ENCODE measurements at regions not wholly inside any gene's neighbourhood (a gene's known extent, or its start where the extent isn't known, plus 50 kb on each side); places are given as distances from the start of the nearest gene placed in this dataset.

GRCh38 chr1:190616235-190616634 is 138.6 kb upstream of the BRINP3 start:
- Histone ChIP-seq H3K18ac (ENCODE audit: low read depth in 1 of 2, low read length in 2 of 2) (no peak overlapping the region), H3K9me3 (ENCODE audit: control insufficient read depth, low read length) (peaks cover 5% of the 10 kb centered on the region), H2BK120ac (ENCODE audit: low read depth, low read length) (no peak overlapping the region), H2BK15ac (ENCODE audit: low read depth, poor library complexity, severe bottlenecking) (no peak overlapping the region), H3K4me2 (ENCODE audit: low read length, poor library complexity, severe bottlenecking) (no peak overlapping the region), H3K9ac (ENCODE audit: low read length) (no peak overlapping the region), H3K36me3 (ENCODE audit: control insufficient read depth in 1 of 2, insufficient read depth in 2 of 2, low read depth in 1 of 2, low read length in 2 of 2) (no peaks in the 10 kb centered on the region), H3K23ac (ENCODE audit: low read length in 2 of 2) (no peak overlapping the region), H3K4ac (ENCODE audit: low read depth in 1 of 2, low read length in 2 of 2) (no peak overlapping the region), H2BK12ac (ENCODE audit: low read length in 2 of 2) (no peak overlapping the region), H4K8ac (ENCODE audit: low read length) (no peak overlapping the region), H3K4me1 (ENCODE audit: control insufficient read depth, insufficient read depth, low read depth, low read length) (no peaks in the 10 kb centered on the region), H3K4me3 (ENCODE audit: insufficient read depth in 1 of 2, low read depth in 1 of 2, low read length in 2 of 2) (no peak overlapping the region), H2AFZ (ENCODE audit: low read depth, low read length) (no peak overlapping the region), H3K14ac (ENCODE audit: low read length in 2 of 2) (no peak overlapping the region), H3K27ac (ENCODE audit: low read length, poor library complexity, severe bottlenecking) (no peak overlapping the region), H2AK5ac (ENCODE audit: low read length, severe bottlenecking) (no peak overlapping the region), H4K91ac (ENCODE audit: low read length) (no peak overlapping the region), H3K27me3 (ENCODE audit: control insufficient read depth in 1 of 2, insufficient read depth in 1 of 2, low read length in 2 of 2) (no peaks in the 10 kb centered on the region), H3K79me1 (replicated peaks; ENCODE audit: low read length, poor library complexity, severe bottlenecking) (no peaks in the 10 kb centered on the region), H2BK5ac (ENCODE audit: low read depth, low read length, poor library complexity, severe bottlenecking) (no peak overlapping the region)
- 30% methylated on average over 1 of the region's 1 CpG for WGBS
- DNase-seq, result no peak

DNA sequence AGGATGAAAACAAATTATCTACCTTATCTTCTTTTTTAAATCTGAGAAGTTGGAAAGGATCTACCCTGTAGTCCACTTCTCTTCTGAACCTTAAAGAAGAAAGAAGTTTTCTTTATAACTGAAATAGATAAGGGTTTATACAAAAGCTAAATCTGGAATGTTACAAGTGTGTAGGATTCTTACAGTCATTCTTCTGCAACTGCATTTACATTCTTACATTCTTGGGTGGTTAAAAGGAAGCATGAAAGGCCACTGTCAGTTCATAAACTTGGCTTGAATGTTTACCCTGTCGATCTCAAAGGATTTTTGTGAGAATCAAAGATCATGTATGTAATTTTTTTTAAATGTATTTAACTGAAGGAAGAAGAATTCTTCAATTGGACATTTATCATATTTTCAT is 142.1 kb upstream of the BRINP3 start:
- Histone ChIP-seq H2BK120ac (ENCODE audit: low read depth, low read length) (no peak overlapping the region), H3K27ac (ENCODE audit: low read length, poor library complexity, severe bottlenecking) (no peak overlapping the region), H3K18ac (ENCODE audit: low read depth in 1 of 2, low read length in 2 of 2) (no peak overlapping the region), H3K27me3 (ENCODE audit: control insufficient read depth in 1 of 2, insufficient read depth in 1 of 2, low read length in 2 of 2) (no peaks in the 10 kb centered on the region), H3K4me1 (ENCODE audit: control insufficient read depth, insufficient read depth, low read depth, low read length) (no peaks in the 10 kb centered on the region), H2AK5ac (ENCODE audit: low read length, severe bottlenecking) (no peak overlapping the region), H3K4me3 (ENCODE audit: insufficient read depth in 1 of 2, low read depth in 1 of 2, low read length in 2 of 2) (no peak overlapping the region), H3K14ac (ENCODE audit: low read length in 2 of 2) (no peak overlapping the region), H3K9me3 (ENCODE audit: control insufficient read depth, low read length) (peaks cover 9% of the 10 kb centered on the region), H3K4ac (ENCODE audit: low read depth in 1 of 2, low read length in 2 of 2) (no peak overlapping the region), H3K36me3 (ENCODE audit: control insufficient read depth in 1 of 2, insufficient read depth in 2 of 2, low read depth in 1 of 2, low read length in 2 of 2) (no peaks in the 10 kb centered on the region), H3K79me1 (replicated peaks; ENCODE audit: low read length, poor library complexity, severe bottlenecking) (no peaks in the 10 kb centered on the region), H2BK15ac (ENCODE audit: low read depth, poor library complexity, severe bottlenecking) (no peak overlapping the region), H4K8ac (ENCODE audit: low read length) (no peak overlapping the region), H2BK12ac (ENCODE audit: low read length in 2 of 2) (no peak overlapping the region), H2AFZ (ENCODE audit: low read depth, low read length) (no peak overlapping the region), H3K4me2 (ENCODE audit: low read length, poor library complexity, severe bottlenecking) (no peak overlapping the region), H2BK5ac (ENCODE audit: low read depth, low read length, poor library complexity, severe bottlenecking) (no peak overlapping the region), H3K9ac (ENCODE audit: low read length) (no peak overlapping the region), H4K91ac (ENCODE audit: low read length) (no peak overlapping the region), H3K23ac (ENCODE audit: low read length in 2 of 2) (no peak overlapping the region)
- no CpG with 5 or more reads among the region's 1 CpG for WGBS
- DNase-seq, result no peak

DNA sequence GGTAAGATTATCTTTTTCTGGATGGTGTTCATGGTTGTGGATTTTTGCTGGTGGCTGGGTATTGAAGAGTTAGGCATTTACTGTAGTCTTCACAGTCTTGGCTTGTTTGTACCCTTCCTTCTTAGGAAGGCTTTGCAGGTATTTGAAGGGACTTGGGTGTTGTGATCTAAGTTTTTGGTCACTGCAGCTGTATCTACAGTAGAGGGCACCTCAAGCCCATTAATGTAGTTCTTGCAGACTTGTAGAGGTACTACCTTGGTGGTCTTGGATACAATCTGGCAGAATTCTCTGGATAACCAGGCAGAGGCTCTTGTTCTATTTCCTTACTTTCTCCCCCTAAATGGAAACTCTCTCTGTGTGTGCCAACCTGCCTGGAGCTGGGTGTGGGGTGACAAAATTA is 155.8 kb upstream of the BRINP3 start:
- Histone ChIP-seq H2BK120ac (ENCODE audit: low read depth, low read length) (no peak overlapping the region), H3K4me3 (ENCODE audit: insufficient read depth in 1 of 2, low read depth in 1 of 2, low read length in 2 of 2) (no peak overlapping the region), H3K9ac (ENCODE audit: low read length) (no peak overlapping the region), H3K4ac (ENCODE audit: low read depth in 1 of 2, low read length in 2 of 2) (no peak overlapping the region), H2AK5ac (ENCODE audit: low read length, severe bottlenecking) (no peak overlapping the region), H3K4me2 (ENCODE audit: low read length, poor library complexity, severe bottlenecking) (no peak overlapping the region), H4K91ac (ENCODE audit: low read length) (no peak overlapping the region), H3K23ac (ENCODE audit: low read length in 2 of 2) (no peak overlapping the region), H2BK12ac (ENCODE audit: low read length in 2 of 2) (no peak overlapping the region), H3K27me3 (ENCODE audit: control insufficient read depth in 1 of 2, insufficient read depth in 1 of 2, low read length in 2 of 2) (no peaks in the 10 kb centered on the region), H3K27ac (ENCODE audit: low read length, poor library complexity, severe bottlenecking) (no peak overlapping the region), H3K79me1 (replicated peaks; ENCODE audit: low read length, poor library complexity, severe bottlenecking) (no peaks in the 10 kb centered on the region), H3K4me1 (ENCODE audit: control insufficient read depth, insufficient read depth, low read depth, low read length) (no peaks in the 10 kb centered on the region), H3K18ac (ENCODE audit: low read depth in 1 of 2, low read length in 2 of 2) (no peak overlapping the region), H2BK15ac (ENCODE audit: low read depth, poor library complexity, severe bottlenecking) (no peak overlapping the region), H3K36me3 (ENCODE audit: control insufficient read depth in 1 of 2, insufficient read depth in 2 of 2, low read depth in 1 of 2, low read length in 2 of 2) (no peaks in the 10 kb centered on the region), H4K8ac (ENCODE audit: low read length) (no peak overlapping the region), H2BK5ac (ENCODE audit: low read depth, low read length, poor library complexity, severe bottlenecking) (no peak overlapping the region), H3K9me3 (ENCODE audit: control insufficient read depth, low read length) (peaks cover 7% of the 10 kb centered on the region), H2AFZ (ENCODE audit: low read depth, low read length) (no peak overlapping the region), H3K14ac (ENCODE audit: low read length in 2 of 2) (no peak overlapping the region)
- DNase-seq, result no peak

GRCh38 chr1:190634134-190634533 is 156.5 kb upstream of the BRINP3 start:
- 82% methylated on average over 2 of the region's 2 CpGs for WGBS
- Histone ChIP-seq H2BK5ac (ENCODE audit: low read depth, low read length, poor library complexity, severe bottlenecking) (no peak overlapping the region), H3K18ac (ENCODE audit: low read depth in 1 of 2, low read length in 2 of 2) (no peak overlapping the region), H3K4me2 (ENCODE audit: low read length, poor library complexity, severe bottlenecking) (no peak overlapping the region), H2BK120ac (ENCODE audit: low read depth, low read length) (no peak overlapping the region), H2BK12ac (ENCODE audit: low read length in 2 of 2) (no peak overlapping the region), H3K27me3 (ENCODE audit: control insufficient read depth in 1 of 2, insufficient read depth in 1 of 2, low read length in 2 of 2) (no peaks in the 10 kb centered on the region), H4K91ac (ENCODE audit: low read length) (no peak overlapping the region), H3K14ac (ENCODE audit: low read length in 2 of 2) (no peak overlapping the region), H3K27ac (ENCODE audit: low read length, poor library complexity, severe bottlenecking) (no peak overlapping the region), H3K9me3 (ENCODE audit: control insufficient read depth, low read length) (peaks cover 7% of the 10 kb centered on the region), H3K9ac (ENCODE audit: low read length) (no peak overlapping the region), H2BK15ac (ENCODE audit: low read depth, poor library complexity, severe bottlenecking) (no peak overlapping the region), H3K4me1 (ENCODE audit: control insufficient read depth, insufficient read depth, low read depth, low read length) (no peaks in the 10 kb centered on the region), H3K4ac (ENCODE audit: low read depth in 1 of 2, low read length in 2 of 2) (no peak overlapping the region), H3K23ac (ENCODE audit: low read length in 2 of 2) (no peak overlapping the region), H3K36me3 (ENCODE audit: control insufficient read depth in 1 of 2, insufficient read depth in 2 of 2, low read depth in 1 of 2, low read length in 2 of 2) (no peaks in the 10 kb centered on the region), H3K4me3 (ENCODE audit: insufficient read depth in 1 of 2, low read depth in 1 of 2, low read length in 2 of 2) (no peak overlapping the region), H4K8ac (ENCODE audit: low read length) (no peak overlapping the region), H2AK5ac (ENCODE audit: low read length, severe bottlenecking) (no peak overlapping the region), H2AFZ (ENCODE audit: low read depth, low read length) (no peak overlapping the region), H3K79me1 (replicated peaks; ENCODE audit: low read length, poor library complexity, severe bottlenecking) (no peaks in the 10 kb centered on the region)
- DNase-seq, result no peak

All from mesenchymal stem cell (in vitro differentiated cells and primary cell).